Kidney glomerular epithelial cell (primary cell): ENCODE measurements at regions not wholly inside any gene's neighbourhood (a gene's known extent, or its start where the extent isn't known, plus 50 kb on each side); places are given as distances from the start of the nearest gene placed in this dataset.
"Not testable (repeated sequence)": the region's sequence is repeated elsewhere in the genome, so short reads cannot be mapped to it uniquely, and the experiment has no call there.

ENCODE experiments used
- DNase-seq: peaks from one replicate; lab custom pipeline; 2025; lab: John Stamatoyannopoulos, UW

DNA sequence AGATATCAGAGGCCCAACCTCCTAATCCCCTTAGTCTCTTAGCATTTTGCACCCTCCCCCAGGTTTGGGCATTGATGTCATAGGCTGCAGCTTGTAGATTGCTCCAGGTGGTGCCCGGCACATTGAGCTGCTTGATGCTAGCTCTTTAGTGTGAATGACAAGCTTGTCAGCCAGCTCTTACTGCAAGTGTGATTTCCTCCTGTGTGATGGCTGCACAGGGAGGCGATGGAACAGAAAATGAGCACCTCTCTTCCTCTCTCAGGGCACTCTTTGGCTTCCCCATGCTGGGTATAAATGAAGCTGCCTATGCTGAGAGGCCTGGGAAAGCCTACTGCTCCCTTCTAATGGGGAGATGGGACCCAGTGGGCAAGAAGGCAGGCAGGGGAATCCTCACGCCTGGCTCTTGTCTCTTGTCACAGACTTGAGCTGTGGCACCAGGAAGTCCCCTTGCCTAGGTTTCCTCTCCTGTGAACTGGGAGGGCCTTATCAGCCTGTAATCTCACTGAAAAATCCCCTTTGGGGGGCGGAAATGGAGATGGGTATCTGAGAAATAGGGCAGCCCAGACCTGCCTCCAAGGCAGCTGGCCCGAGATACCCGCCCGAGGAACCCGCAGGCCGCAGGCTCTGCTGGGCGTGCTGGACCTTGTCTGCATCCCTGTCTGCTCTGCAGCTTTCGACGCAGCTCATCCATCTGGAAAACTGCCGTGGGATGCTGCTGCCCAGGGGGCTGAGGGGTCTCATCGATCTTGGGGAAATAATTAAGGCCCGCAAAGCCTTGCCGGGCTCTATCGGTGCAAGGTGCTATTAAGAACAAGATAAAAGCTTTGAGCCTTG is 163.5 kb upstream of the CXCR4 start:
- DNase-seq, result no peak

DNA sequence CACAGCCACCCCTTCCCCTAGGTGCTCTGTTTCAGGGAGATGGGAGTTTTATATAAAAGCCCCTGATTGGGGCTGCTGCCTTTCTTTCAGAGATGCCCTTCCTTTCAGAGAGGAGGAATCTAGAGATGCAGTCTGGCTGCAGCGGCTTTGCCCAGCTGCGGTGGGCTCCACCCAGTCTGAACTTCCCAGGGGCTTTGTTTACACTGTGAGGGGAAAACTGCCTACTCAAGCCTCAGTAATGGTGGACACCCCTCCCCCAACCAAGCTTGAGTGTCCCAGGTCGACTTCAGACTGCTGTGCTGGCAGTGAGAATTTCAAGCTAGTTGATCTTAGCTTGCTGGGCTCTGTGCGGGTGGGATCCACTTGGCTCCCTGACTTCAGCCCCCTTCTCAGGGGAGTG is 148.4 kb upstream of the CXCR4 start:
- DNase-seq, result not testable (repeated sequence)

DNA sequence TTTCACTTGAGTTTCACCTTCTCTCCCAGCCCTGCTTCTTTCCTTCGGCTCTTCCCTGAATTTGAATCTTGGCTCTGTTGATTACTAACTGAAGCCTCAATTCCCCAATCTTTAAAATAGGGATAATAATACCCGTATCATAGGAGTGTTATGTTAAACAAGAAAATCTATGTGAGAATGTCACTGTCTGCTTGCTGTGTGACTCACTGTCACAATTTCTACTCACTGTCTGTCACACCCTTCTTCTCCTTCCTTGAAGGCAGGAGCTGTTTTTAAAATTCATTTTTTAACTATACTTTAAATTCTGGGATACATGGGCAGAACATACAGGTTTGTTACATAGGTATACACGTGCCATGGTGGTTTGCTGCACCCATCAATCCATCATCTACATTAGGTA is 141.6 kb upstream of the CXCR4 start:
- DNase-seq, result no peak

DNA sequence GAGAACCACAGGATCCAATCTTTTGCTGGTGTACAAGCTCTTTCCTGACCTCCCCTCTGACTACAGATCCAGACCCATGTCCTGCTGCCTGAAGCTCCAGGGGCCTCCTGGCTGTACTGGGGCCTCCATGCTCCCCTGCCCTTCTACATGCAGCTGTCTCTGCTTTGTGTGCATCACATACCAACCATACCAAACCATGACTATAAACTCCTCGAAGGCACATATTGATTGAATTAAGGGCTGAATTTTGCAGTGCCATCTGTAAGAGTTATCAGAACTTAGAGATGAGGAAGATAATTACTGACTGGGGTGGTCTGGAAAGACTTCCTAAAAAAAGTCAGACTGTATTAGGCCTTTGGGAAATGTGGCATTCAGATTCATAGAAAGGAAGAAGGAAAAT is 139.9 kb upstream of the CXCR4 start:
- no peak for DNase-seq

DNA sequence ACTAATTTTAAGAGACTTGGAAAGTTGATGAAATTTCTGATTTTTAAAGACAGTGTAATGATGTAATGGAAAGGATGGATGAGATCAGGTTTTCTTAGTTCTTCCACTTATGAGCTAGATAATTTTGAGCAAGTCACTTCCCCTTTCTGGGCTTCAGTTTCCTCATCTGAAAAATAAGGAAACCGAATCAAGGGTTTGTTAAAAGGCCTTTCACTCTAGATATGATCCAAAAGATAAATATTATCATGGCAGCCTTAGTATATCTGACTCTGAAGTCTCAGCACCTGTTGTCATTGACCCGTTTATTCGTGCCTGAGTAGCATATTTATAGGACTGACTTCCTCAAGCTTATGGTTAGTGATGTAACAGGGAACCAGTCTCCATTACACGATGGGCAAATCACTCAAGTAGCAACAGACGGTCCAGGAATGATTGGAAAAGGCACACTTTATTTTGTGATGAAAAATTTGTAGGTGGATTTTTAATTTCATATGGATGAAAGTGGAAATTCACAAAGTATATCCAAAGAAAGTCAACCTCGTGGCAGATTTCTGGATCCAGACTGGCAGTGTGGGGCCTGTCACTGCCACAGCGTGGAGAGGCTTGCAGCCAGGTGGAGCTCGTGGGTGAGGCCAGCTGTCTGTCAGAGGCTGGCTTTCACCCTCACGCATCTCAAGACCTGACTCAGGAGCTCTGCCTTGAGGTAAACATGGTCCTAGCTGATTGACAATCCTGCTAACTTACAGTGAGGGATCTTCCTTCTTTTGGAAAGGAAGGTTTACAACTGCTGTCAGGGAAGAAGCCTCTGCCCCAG is 137.9 kb upstream of the CXCR4 start:
- no peak for DNase-seq

DNA sequence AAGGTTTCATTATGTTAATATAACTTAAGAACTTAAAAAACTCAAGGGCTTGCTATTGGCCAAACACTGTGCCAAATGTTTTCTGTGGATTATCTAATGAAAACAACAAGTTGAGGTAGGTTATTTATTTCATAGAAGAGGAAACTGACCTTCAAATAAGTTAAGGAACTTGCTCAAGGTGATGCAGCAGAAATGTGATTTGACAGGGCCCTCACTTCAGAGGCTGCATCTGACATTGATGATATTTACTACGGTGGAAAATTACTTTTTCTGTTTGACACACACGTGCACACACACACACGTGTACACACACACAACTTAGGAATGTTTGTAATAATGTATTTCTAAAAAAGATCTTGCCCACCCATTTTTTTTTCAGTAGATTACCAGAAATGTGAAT is 137.2 kb upstream of the CXCR4 start:
- no peak for DNase-seq

DNA sequence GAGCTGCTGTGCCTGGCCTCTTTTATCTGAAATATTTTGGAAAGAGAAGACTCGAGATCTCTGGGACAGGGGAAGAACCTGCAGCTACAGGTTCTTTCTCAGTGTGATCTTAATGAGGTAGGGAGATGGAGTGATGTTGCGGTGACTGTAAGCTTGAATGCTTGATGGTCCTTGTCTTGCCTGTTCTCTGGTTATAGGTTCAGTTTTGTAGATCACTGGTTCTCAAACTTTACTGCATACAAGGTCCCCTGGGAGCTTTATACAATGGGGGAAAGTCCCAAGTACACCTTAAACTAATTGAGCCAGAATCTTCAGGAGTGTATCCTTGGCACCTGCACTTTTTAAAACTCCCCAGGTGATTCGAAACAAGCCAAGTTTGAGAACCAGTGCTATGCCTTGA is 136.7 kb upstream of the CXCR4 start:
- no peak for DNase-seq

DNA sequence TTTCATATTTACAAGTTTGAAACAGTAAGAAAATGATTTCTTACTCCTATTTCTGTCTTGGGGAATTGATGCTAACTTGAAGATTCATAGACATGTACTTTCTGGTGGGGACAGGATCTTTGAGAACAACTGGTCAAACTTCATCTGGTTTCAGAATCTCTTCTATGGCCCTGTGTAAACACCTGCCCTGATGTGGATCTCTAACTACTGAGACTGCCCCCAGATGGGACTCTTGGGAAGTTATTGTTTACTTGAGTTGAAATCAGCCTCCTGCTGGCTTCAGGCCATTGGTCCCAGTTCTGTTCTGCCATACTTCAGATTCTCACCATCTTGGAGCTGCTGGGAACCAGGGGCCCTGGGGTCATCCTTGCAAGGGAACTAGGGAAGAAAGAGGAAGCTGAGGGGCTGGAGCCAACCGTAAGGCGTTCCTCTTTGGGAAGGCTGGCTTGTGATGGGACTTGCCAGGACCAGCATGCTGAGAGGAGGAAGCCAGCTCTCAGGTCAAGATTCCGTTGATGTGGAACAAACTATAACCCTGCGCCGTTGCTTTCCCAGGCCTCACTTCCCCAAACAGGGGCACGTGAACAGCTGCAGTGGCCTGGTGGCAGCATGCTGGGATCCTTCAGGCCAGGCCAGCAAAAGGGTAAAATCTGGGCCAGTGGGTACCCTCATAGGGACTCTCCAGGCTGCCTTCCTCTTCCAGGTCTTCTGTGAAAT is 135.5 kb upstream of the CXCR4 start:
- DNase-seq, result no peak

DNA sequence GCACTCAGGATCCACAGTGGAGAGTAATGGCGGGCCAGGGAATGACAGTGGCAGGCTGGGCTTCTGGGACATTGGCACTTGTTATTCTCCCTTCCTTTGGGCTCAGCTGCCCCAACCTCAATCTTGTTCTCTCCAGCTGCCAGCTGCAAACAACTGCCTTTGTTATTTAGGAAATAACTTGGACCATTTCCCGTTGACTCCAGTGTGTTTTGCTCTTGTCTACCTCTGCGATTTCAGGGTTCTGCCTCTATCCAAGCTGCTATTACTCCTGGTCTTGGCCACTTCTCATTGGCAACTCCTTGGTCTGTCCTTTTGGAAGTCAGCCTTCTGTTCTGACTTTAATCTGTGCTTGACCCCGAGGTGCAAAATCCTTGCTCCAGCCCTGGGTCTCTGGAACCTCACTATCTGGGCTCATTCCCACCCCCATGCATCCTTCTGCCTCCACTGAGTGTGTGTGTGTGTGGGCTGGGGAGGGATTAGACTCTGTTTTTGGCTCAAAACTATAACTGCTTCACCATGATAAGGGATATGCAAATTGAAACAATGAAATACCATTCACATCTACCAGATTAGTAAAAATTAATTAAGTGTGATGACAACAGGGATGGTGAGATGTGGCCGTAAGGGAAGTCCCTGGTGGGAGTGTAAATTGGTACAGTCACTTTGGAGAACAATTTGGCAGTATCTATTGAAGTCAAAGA is 134.1 kb upstream of the CXCR4 start:
- DNase-seq, result no peak

DNA sequence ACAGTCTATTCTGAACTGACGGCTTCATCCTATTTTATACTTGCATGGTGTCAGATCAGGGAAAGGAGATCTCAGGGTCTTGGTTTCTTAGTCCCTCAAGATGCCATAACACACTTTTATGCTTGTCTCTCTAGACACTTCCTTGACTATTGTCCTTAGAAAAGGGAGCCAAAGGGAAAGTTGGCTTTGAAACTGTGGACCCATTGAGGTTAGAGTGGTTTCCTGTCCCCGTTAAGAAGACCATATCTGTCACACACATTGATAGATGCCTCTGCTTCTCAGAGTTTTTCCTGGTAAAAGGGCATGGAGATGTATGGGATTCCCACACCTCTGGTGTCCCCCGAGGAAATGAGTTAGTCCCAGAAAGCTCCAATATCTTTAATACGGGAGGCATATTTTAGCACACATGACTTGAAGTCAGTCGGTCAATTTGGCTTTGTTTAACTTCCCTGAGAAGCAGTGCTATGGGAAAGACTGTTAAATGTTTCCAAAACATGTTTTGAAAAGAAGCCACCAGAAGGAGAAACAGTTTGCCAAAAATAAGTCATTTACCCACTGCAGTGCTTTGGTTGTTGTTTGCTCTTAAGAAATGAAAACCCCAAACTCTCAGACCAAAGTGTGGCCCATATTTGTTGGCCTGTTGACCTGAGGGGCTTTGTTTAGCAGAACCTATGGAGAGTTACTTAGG is 133.4 kb upstream of the CXCR4 start:
- no peak for DNase-seq

DNA sequence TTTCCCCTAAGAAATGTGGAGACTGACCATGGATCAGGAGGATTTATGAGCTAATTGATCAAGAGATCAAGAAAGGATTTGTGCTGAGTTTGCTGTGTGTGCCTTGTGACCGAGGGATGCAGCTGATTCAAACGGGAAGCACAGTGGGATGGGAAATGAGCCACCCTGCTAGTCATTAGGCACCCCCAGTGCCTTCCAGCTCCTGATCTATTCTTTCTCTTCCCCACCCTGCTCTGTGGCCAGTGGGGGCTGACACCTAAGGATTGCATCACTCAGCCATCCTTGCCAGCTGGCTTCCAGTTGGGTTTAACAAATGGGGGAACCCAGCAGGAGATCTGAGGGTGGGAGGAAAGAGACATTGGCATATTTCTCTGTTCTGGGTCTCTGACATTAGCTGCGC is 132.2 kb upstream of the CXCR4 start:
- DNase-seq, result no peak

DNA sequence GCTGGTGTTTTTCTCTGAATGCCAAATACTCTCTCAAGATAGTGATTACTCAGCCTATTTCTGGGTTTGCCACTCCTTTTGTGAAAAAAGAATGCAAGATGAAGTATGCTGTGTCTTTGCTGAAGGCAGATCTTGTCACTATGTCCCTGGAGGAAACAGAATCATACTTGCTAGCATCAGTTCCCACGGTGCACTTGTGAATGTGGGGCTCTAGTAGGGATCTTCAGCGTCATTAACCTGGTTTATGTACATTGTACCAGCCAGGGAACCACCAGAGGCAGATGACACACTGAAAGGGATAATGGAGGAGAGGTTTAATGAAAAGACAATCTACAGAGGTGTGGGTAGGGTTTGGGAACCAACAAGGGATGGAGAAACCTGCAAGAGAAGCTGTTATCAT is 131.0 kb upstream of the CXCR4 start:
- DNase-seq, result no peak

DNA sequence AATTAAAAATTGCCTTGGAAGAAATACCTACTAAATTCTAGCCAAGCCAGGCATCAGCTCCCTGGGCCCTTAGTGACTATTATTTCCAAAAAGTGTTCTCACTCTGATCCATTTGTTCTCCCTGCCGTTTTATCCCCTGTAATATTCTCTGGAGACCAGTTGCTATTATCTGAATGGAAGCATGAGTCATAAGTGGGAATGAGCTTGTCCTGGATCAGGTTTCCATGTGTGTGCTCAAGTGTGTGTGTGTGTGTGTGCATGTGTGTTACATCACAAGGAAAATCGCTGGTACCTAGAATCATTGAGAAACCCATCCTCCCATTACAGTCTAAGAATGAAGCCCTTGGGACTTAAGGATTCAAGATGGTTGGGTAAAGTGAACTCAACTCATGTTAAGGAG is 130.3 kb upstream of the CXCR4 start:
- DNase-seq, result peak; percentile 14

DNA sequence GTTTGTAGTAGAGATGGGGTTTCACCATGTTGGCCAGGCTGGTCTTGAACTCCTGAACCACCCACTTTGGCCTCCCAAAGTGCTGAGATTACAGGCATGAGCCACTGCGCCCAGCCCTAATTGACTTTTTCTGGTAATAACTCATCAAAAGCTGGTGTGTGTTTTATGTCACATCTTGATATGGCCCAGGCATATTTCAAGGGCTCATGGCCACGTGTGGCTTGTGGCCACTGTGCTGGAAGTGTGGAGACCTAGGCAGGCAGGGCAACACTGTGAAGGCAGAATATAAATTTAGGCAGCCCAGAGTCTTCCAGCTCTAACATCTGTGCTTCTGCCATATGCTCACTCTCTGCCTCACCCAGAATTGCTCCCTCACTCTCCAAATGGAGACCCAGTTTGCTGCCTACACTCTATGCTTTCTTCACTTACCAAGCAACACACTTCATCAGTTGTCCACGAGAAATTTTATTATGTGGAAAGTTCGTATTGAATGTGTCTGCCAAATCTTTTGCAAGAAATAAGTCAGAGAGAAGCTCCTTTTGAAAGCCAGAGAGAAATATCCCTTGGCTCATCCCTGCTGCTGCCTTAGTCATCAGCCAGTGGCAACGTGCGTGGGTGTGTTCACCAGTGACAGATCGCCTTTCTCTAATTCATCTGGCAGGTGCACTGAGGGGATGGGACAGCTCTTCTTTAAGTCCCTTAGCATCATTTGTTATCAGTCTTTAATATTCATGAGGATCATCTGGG is 129.4 kb upstream of the CXCR4 start:
- DNase-seq, result no peak

DNA sequence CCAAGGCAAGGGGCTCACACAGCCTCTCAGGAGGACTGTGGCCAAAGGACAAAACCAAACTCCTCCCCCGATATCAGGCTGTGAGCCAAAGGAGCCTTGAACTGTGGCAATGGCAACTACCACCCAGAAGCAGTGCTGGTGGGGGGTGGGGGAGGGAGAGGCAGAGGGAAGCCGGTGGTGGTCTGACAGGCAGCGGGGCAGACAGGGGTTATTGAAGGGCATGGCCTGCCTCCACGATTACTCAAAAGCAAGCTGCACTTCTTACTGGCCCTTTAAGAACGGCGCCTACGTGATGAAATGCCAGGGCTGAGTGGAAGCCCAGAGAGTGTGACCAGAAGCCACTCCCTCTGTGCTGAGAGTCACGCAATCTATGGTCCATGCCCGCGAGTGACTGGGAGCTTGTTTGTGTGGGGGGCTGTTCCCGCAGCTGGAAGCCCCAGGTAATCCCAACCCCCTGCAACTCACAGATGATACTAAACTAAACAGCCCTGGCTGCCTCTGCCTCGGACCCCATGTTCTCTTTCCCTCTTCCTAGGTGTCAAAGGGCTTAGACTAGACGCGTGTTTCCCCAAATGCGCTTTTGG is 128.2 kb upstream of the CXCR4 start:
- DNase-seq, result peak; percentile 25

DNA sequence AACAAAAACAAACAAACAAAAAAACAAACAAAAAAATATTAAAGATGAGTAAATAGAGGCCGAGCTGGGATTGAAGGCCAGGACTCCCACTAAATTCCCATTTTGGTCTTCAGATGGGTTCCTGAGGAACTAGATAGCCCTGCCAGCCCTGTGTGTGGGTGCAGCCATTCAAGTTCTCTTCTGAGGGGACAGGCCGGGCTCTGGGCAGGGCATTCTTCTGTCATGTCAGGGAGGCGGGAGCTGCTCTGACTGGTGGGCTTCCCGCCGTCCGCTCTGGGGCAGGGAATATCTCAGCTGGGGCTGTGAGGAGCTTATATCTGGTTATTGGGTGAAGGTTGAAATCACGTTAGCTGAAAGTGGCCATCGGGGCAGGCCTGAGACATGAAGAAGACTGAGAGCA is 127.3 kb upstream of the CXCR4 start:
- DNase-seq, result no peak

DNA sequence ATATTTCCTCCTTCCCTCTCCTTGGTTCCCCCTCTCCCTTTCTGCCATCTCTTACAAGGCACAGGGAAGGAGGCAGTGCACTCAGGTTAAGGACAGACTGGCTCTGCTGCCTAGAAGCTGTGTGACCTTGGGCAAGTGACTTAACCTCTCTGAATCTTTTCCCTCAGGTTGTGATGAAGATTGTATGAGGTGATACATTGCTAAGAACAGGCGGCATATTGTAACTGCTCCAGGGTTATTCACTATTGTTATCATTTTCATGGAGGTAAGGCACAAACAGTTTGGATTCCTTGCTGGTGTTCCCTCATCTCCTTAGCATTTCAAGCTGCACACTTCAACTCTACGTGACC is 126.6 kb upstream of the CXCR4 start:
- DNase-seq, result no peak

DNA sequence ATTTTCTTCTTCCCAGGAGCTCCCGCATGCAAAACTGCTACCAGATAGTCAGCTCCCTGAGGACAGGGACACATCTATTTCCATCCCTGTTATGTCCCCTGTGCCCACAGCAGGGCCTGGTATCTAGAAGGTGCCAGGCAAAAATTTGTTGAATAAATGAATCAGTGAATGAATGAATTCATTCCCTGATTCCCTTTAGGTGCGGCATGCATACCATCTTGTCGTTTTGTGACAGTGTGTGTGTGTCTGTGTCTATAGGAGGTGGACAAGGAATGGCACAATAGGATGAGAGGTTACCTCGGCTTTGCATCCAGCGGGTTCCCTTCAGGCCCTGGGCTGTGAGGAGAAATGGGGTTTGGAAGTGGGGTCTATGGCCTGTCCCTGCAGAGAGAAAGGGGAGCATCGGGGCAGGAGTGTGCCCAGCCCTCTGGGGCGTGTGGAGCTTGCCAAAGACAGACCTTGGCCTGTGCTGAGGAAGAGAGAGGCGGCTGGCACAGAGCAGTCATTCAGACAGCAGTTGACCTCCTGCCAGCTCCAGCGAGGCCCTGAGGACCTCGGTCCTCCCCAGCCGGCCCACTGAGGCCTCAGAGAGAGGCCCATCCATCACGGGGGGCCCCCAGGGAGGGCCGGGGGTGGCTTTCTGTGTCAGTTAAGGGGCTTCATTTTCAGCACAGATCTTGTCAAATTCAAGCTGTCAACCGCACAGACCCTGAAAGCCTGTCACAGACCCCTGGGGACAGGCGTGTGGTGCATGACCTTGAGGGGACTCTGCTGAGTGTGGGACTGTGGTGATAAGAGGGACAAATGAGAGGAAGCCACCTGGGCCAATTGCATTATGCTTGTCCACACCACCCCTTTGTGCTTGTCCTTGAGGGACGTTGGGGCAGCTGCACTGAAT is 125.9 kb upstream of the CXCR4 start:
- DNase-seq, result no peak

DNA sequence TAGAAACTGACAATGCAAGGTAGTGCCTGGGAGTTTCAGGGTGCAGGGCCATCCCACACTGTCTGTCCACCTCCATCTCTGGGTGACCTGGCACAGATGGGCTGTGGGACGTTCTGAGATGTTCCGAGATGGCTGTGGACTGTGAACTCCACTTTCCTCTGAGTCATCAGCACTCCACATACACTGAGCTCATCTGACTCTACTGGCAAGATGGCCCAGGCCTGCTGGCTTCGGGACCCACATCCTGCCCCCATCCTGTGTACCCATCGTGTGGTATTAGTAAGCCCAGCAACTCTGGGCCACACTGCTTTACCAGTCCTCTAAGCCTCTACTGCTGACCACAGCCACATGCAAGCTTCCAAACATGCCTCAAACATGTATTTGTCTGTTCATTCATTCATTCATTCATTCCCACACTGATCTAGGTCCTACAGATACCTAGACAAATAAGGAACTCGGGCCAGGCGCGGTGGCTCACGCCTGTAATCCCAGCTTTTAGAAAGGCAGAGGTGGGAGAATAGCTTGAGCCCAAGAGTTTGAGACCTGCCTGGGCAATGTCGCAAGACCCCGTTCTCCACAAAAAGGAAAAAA is 124.8 kb upstream of the CXCR4 start:
- DNase-seq, result no peak
